Hematopoietic multipotent progenitor cell treated with erythropoietin and hydrocortisone succinate and interleukin-3 and kit ligand, for 4 days (in vitro differentiated cells): ENCODE measurements at regions not wholly inside any gene's neighbourhood (a gene's known extent, or its start where the extent isn't known, plus 50 kb on each side); places are given as distances from the start of the nearest gene placed in this dataset.
"Not testable (repeated sequence)": the region's sequence is repeated elsewhere in the genome, so short reads cannot be mapped to it uniquely, and the experiment has no call there.

Experiments
- DNase-seq: peaks from one replicate; pipeline ENCODE4 v3.0.0-alpha.2; 2015

DNA sequence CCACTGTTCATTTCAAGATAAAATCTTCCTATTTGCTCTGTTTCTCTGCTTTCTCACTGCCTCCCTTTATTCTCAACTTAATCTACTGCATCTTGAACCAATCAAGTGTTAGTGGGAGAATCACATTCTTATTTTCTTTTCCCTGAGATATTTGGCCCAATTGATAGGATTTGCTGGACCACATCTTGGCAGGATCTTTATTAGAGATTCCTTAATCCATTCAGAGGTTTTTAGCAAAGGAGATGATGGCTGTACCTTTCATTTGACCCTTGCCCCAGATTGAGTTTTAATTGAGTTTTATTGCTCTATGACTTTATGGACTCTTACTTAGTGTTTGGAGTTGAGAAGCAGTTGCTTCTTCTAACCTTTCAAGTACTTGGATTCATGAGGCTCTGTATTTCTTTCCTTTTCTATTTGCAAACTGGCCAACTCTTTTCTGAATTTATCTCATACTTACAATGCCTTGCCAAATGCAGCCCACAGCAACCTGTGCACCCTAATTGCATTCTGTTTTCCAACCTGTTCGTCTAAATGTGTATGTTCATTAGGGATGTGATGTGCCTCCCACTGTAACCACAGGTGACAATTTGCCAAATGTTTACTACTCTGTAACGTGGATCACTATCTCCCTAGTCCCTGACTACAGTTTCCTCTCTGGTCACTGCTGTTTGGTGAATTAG lies 274.8 kb upstream of the KAZN start:
- no peak for DNase-seq

DNA sequence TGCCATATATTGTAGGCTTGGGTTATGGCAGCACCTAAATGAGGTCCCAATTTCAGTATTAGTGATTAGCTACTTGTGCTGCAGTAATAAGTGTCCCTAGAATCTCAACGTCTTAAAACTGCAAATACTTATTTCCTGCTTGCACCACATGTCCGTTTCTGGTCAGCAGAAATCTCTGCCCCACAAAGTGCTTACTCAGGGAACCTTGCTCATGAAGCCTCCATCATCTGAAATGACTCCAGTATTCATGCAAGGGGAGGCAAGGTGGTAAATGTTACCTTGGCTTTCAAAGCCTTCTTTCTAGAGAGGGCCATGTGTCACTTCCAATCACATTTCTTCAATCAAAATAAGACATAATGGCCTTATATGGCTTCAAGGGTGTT lies 274.2 kb upstream of the KAZN start:
- no peak for DNase-seq

DNA sequence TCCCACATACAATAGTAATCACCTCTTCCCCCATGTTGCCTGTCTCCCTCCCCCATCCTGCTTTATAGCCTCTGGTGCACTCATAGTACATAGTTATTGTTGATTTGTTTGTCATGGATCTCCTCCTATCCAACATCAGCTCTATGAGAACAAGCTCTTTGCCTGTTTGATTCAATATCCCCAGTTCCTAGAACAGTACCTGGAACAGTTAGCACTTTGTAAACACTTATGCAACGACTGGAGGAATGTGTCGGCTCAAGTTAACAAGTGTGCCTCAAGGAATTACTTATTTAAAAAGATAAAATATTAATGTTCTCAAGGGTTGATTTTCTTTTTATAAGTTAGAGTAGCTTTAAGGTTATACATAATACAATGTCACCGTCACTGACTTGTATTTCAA lies 271.6 kb upstream of the KAZN start:
- DNase-seq, result no peak

GRCh38 chr1:14328685-14329084 lies 269.8 kb upstream of the KAZN start:
- no peak for DNase-seq

- no peak for DNase-seq
Observed at GRCh38 chr1:14332158-14332557, 266.3 kb upstream of the KAZN start.

DNA sequence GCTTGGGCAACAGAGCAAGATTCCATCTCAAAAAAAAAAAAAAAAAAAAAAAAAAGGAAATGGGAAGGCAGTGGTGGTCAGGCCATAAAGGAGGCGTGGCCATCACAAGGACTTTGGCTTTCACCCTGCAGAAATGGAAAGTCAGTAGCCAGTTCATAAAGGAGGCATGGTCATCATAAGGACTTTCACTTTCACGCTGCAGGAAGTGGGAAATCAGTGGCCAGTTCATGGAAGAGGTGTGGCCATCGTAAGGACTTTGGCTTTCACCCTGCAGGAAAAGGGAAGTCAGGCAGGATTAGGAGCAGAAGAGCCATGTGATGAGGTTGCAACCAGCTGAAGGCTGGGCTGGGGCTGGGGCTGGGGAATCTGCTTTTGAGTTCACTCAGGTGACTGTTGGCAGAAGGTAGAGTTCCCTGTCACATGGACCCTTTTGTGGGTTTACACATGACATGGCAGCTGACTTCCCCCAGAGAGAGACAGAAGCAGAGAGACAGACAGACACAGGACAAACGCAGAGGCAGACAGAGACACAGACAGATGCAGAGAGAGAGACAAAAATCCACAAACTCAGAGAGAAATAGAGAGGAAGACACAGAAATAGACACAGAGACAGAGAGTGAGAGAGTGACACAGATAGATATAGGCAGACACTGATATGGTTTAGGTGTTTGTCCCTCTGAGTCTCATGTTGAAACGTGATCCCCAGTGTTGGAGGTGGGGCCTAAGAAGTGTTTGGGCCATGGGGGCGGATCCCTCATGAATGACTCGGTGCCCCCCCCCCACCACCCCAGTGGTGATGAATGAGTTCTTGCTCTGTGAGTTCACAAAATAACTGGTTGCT lies 263.9 kb upstream of the KAZN start:
- DNase-seq, result no peak

DNA sequence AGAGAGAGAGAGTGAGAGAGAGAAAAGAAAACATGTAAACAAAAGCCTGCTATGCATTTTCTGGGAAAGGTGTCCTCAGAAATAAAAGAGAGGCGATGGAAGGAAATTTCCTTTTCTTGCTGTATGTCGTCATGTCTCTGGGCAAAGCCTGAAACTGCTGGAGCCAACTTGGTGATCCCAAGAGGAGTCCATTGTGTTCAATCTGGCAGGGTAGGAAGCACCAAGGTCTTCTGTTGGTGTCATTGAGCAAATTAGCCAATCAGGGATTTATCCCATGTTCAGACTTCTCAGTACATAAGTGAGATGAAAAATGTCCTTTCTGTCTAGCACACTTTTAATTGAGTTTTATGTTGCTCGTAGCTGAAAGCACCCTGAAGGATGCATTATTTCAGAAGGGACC lies 260.0 kb upstream of the KAZN start:
- no peak for DNase-seq

- DNase-seq, result no peak
Observed at GRCh38 chr1:14339288-14339687, 259.2 kb upstream of the KAZN start.

- DNase-seq, result no peak
Observed at GRCh38 chr1:14340002-14340785, 258.3 kb upstream of the KAZN start.

GRCh38 chr1:14341147-14341546 lies 257.3 kb upstream of the KAZN start:
- no peak for DNase-seq

DNA sequence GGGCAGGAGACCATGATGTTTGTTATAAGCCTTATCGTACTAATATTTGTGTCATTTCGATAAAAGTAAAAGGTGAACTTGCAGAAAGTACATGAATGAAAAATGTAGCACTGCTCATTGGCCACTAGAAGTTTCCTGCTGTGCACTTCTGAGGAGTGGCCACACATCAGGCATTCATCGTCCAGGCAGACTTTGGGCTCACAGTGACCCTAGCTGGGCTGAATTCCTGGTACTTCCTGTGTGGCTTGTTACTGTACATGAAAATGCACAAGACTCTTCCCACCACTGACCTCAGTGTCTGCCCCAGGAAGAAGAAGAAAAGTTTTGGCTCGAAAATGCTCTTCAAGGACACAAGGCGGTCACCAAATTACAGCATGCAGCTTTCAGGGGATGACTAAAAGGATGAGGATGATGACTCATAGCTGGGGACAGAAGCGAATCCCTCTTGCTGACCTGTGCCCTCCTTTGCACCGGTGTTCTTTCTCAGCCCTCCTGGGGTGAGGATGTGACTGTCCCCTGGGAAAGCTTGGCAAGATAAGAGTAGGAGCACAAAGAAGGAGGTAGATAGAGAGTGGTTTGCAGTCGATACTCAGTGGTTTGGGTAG lies 252.4 kb upstream of the KAZN start:
- no peak for DNase-seq

DNA sequence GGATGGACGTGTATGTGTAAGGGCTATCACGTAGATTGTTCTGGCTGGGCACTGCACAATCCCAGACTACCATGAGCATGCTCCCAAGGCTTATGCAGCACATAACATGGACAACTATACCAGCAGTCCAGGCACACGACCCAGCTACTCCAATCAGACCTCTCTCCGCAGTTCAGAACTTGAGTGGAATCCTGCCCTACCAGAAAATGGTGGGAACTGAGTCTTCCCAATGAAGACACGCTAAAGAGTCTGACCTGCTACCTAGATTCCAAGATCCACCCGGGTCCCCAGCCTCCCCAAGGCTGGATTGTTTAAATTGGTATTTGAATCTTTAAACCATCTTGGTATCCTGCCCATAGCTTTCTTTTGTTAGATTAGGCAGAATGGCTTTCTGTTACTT lies 251.3 kb upstream of the KAZN start:
- no peak for DNase-seq

GRCh38 chr1:14347776-14348175 lies 250.7 kb upstream of the KAZN start:
- DNase-seq, result no peak

GRCh38 chr1:14350197-14350596 lies 248.3 kb upstream of the KAZN start:
- no peak for DNase-seq

- no peak for DNase-seq
Observed at GRCh38 chr1:14352897-14353296, 245.6 kb upstream of the KAZN start.

DNA sequence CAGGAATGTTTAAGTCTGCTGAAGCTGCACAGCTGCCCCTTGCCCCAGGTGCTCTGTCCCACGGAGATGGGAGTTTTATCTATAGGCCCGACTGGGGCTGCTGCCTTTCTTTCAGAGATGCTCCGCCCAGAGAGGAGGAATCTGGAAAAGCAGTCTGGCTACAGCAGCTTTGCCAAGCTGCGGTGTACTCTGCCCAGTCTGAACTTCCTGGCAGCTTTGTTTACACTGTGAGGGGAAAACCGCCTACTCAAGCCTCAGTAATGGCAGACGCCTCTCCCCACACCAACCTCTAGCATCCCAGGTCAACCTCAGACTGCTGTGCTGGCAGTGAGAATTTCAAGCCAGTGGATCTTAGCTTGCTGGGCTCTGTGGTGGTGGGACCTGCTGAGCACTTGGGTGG lies 237.5 kb upstream of the KAZN start:
- not testable (repeated sequence) for DNase-seq

- no peak for DNase-seq
Observed at GRCh38 chr1:14362331-14362730, 236.2 kb upstream of the KAZN start.

DNA sequence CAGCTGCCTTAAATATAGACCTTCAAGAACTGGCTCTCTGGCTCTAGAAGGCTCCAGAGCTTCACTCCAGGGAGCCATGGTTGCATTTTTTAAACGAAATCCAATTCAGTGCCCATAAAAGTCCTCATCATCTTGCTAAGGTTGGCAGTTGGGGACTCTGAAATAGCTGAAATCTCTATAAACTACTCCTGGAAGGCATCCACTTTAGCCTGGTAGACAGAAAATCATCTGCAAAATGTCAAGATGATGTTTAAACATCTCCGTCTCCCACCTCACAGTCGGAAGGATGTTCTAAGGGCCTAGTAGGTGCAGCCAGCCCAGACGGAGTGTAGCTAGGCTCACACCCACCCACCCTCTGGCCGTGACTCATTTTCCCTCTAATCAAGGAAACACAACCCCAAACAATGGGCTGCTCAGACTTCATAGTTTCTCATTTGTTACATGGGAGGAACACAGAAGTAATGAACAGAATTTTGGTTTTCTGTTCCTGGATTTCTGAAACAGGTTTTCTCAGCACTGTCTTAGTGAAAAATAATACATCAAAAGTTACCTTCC lies 235.4 kb upstream of the KAZN start:
- DNase-seq, result no peak

GRCh38 chr1:14363707-14364413 lies 234.6 kb upstream of the KAZN start:
- no peak for DNase-seq

GRCh38 chr1:14365301-14365988 lies 233.0 kb upstream of the KAZN start:
- no peak for DNase-seq

- DNase-seq, result no peak
Observed at GRCh38 chr1:14366091-14367018, 232.1 kb upstream of the KAZN start.
